ENCODE measurements at regions not wholly inside any gene's neighbourhood (a gene's known extent, or its start where the extent isn't known, plus 50 kb on each side); places are given as distances from the start of the nearest gene placed in this dataset.

DNA sequence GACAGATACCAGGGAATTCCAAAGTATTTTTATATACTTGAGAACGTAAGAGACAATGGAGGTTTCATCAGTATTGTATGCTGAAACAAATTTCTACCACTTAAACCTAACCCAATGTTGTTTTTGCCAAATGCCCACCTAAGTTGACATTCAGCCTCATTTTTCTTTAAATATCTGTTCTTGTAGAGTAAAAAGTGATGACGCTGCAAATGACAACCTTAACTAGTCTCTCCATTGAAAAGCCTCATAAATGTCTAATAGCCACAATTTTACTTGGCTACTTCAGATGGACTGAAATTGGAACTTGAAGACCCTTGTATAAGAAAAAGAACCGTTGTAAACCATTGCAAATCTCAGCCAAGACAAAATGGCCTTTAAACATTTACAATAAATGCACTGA, 176.9 kb downstream of the CRPPA start:
- Histone ChIP-seq H3K9me3 (ENCODE audit: control insufficient read depth in 1 of 2, low read length in 2 of 2) (no peaks in the 10 kb centered on the region), H3K4me1 (ENCODE audit: control insufficient read depth in 1 of 2, insufficient read depth in 2 of 2, low read length in 2 of 2) (no peaks in the 10 kb centered on the region), H3K36me3 (ENCODE audit: control insufficient read depth in 1 of 2, insufficient read depth in 2 of 2, low read length in 2 of 2) (no peaks in the 10 kb centered on the region), H3K27ac (ENCODE audit: low read length) (no peak overlapping the region), H3K4me3 (ENCODE audit: low read depth in 1 of 2, low read length in 2 of 2) (no peak overlapping the region), H3K27me3 (ENCODE audit: low read depth, low read length) (no peaks in the 10 kb centered on the region)

DNA sequence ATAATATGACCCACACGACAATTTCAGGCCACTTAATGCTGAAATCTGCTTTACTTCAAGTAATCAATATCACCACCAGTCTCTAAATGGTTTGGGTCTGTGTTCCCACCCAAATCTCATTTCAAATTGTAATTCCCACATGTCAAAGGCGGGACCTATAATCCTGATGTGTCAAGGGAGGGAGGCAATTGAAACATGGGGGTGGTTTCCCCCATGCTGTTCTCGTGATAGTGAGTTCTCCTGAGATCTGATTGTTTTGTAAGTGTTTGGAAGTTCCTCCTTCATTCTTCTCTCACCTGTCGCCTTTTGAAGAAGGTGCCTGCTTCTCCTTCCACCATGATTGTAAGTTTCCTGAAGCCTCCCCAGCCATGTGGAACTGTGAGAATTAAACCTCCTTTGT, 178.4 kb downstream of the CRPPA start:
- Histone ChIP-seq H3K27ac (ENCODE audit: low read length) (no peak overlapping the region), H3K4me1 (ENCODE audit: control insufficient read depth in 1 of 2, insufficient read depth in 2 of 2, low read length in 2 of 2) (no peaks in the 10 kb centered on the region), H3K27me3 (ENCODE audit: low read depth, low read length) (no peaks in the 10 kb centered on the region), H3K9me3 (ENCODE audit: control insufficient read depth in 1 of 2, low read length in 2 of 2) (no peaks in the 10 kb centered on the region), H3K4me3 (ENCODE audit: low read depth in 1 of 2, low read length in 2 of 2) (no peak overlapping the region), H3K36me3 (ENCODE audit: control insufficient read depth in 1 of 2, insufficient read depth in 2 of 2, low read length in 2 of 2) (no peaks in the 10 kb centered on the region)

DNA sequence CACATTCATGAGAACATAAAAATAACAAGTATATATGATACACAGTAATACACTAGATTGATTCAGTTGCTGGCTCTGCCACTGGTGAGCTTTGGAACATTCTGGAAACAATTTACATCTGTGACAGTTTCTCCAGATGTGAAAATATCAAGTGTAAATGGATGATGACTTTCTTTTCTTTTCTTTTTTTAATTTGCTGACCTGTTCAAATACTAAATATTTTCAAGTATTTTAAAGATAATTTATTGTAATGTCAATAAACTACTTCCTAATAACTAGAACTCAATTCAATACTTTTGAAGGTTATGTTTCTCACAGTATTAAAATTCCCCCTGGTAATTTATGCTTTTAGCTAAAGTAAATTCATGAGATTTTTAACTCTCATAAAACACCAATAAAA, 180.3 kb downstream of the CRPPA start:
- Histone ChIP-seq H3K36me3 (ENCODE audit: control insufficient read depth in 1 of 2, insufficient read depth in 2 of 2, low read length in 2 of 2) (no peaks in the 10 kb centered on the region), H3K27ac (ENCODE audit: low read length) (no peak overlapping the region), H3K4me3 (ENCODE audit: low read depth in 1 of 2, low read length in 2 of 2) (no peak overlapping the region), H3K27me3 (ENCODE audit: low read depth, low read length) (no peaks in the 10 kb centered on the region), H3K9me3 (ENCODE audit: control insufficient read depth in 1 of 2, low read length in 2 of 2) (no peaks in the 10 kb centered on the region), H3K4me1 (ENCODE audit: control insufficient read depth in 1 of 2, insufficient read depth in 2 of 2, low read length in 2 of 2) (no peaks in the 10 kb centered on the region)

DNA sequence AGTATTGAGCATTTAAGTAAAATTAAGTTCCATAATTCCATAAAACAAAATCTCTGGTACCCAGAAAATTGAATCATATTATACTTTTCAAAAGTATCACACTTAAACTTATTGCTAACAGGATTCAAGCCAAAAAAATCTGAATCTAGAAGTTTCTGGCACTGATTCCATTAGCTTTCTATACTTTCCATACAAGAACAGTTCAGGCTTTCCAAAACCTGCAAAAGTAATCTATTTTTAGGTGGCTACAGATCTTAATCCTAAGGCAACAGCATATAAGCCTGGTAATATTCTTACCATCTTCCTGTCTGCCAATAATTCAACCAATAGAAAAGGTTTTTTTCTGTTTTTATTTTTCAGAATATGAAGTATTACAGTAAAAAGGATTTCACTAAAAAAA, 185.0 kb downstream of the CRPPA start:
- H3K9me3 ChIP-seq (ENCODE audit: control insufficient read depth in 1 of 2, low read length in 2 of 2) = peaks cover 0 to under 1% of the 10 kb centered on the region in 2 donors
- H3K4me3 ChIP-seq (ENCODE audit: low read depth in 1 of 2, low read length in 2 of 2) = no peak overlapping the region
- no peak overlapping the region for H3K27ac ChIP-seq (ENCODE audit: low read length)
- no peaks in the 10 kb centered on the region for H3K36me3 ChIP-seq (ENCODE audit: control insufficient read depth in 1 of 2, insufficient read depth in 2 of 2, low read length in 2 of 2)
- H3K4me1 ChIP-seq (ENCODE audit: control insufficient read depth in 1 of 2, insufficient read depth in 2 of 2, low read length in 2 of 2) = no peaks in the 10 kb centered on the region
- H3K27me3 ChIP-seq (ENCODE audit: low read depth, low read length) = no peaks in the 10 kb centered on the region

DNA sequence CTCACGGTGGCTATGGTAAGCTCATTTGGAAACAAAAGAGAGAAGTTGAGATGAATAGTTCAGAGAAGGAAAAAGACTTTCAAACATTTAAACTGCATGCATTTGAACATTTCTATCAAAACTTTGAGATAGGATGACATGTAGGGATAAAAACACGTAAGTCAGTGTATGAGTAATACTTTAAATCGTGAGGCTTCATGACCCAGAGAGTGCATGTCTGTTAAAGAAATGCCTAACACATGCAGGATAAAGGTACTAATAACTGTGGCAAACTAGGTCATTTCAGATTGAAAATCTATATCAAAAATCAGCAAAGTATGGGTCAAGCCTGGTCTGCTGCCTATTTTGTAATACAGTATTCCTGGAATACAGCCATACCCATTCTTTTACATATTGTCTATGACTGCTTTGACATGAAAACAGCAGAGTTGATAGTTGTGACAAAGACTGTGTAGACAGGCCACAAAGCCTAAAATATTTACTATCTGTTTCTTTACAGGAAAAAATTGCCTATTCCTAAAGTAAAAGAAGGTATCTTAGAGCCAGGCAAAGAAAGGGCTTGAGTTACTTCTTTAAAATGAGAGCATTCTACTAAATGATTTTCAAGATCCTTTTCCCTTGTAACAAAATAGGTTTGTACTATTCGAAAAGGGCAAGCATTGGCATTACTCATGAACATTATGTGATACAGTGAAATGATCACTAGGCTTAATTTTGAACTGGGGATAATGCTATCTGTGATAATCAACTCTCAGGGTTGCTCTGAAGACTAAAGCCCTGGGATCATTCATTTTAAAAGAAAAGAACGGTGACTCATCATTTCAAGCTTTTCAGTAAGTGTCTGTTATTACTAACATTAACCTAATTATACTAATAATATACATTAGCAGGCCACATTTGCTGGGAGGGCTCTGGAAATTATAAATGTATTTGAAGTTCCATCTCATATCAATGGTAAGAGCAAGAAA, 185.9 kb downstream of the CRPPA start:
- H3K9me3 ChIP-seq (ENCODE audit: control insufficient read depth in 1 of 2, low read length in 2 of 2) = peaks cover 4 to 5% of the 10 kb centered on the region in 2 donors
- H3K4me1 ChIP-seq (ENCODE audit: control insufficient read depth in 1 of 2, insufficient read depth in 2 of 2, low read length in 2 of 2) = no peaks in the 10 kb centered on the region
- no peak overlapping the region for H3K4me3 ChIP-seq (ENCODE audit: low read depth in 1 of 2, low read length in 2 of 2)
- H3K36me3 ChIP-seq (ENCODE audit: control insufficient read depth in 1 of 2, insufficient read depth in 2 of 2, low read length in 2 of 2) = no peaks in the 10 kb centered on the region
- H3K27ac ChIP-seq (ENCODE audit: low read length) = no peak overlapping the region
- H3K27me3 ChIP-seq (ENCODE audit: low read depth, low read length) = no peaks in the 10 kb centered on the region

DNA sequence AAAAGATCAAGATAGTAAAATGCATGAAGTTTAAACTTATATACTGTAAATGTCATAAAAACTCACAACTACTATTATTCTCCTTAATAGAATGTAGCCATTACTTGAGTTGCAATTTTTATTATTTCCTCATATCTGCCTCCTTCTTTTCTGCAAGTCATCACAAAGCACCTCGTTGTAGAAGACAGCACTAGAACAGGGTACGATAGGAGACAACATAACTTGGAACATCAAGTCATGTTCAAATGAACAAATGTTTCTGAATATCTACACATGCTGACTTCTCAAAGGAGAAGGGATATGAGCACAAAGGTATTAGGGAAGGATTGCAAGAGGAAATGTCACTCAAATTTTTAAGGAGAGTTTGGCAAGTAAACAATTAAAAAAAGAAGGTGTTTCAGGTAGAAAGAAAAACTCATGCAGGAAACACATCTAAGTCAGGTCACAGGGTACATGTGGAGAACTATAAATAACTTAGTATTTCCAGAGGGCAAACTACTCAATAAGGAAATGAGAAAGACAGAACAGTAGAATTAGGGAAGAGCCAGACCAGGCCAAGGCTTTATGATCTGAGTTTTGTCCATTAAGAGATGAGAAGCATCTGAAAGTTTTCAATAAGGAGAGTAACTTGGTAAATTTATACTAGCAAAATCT, 186.7 kb downstream of the CRPPA start:
- no peaks in the 10 kb centered on the region for H3K27me3 ChIP-seq (ENCODE audit: low read depth, low read length)
- H3K36me3 ChIP-seq (ENCODE audit: control insufficient read depth in 1 of 2, insufficient read depth in 2 of 2, low read length in 2 of 2) = no peaks in the 10 kb centered on the region
- no peak overlapping the region for H3K4me3 ChIP-seq (ENCODE audit: low read depth in 1 of 2, low read length in 2 of 2)
- no peak overlapping the region for H3K27ac ChIP-seq (ENCODE audit: low read length)
- no peaks in the 10 kb centered on the region for H3K4me1 ChIP-seq (ENCODE audit: control insufficient read depth in 1 of 2, insufficient read depth in 2 of 2, low read length in 2 of 2)
- peaks cover 4 to 5% of the 10 kb centered on the region in 2 donors for H3K9me3 ChIP-seq (ENCODE audit: control insufficient read depth in 1 of 2, low read length in 2 of 2)

DNA sequence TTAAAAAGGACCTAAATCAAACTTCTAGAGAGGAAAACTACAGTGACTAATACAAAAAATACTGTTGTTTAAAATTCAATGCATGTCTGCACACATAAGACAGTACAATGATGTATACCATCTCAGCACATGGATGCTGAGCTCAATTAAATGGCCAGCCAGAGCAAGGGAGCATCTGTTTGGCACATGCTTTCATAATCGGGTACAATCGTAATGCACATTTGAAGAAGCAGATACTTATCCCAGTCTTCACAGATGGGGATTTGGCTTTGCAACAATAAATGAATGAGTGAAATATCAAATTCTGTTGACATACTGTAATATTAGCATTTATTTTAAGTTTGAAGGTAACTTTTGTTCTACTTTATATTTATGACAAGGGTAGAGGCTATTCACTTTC, 187.8 kb downstream of the CRPPA start:
- Histone ChIP-seq H3K36me3 (ENCODE audit: control insufficient read depth in 1 of 2, insufficient read depth in 2 of 2, low read length in 2 of 2) (no peaks in the 10 kb centered on the region), H3K9me3 (ENCODE audit: control insufficient read depth in 1 of 2, low read length in 2 of 2) (peaks cover 4 to 5% of the 10 kb centered on the region in 2 donors), H3K27ac (ENCODE audit: low read length) (no peak overlapping the region), H3K4me3 (ENCODE audit: low read depth in 1 of 2, low read length in 2 of 2) (no peak overlapping the region), H3K4me1 (ENCODE audit: control insufficient read depth in 1 of 2, insufficient read depth in 2 of 2, low read length in 2 of 2) (no peaks in the 10 kb centered on the region), H3K27me3 (ENCODE audit: low read depth, low read length) (no peaks in the 10 kb centered on the region)

DNA sequence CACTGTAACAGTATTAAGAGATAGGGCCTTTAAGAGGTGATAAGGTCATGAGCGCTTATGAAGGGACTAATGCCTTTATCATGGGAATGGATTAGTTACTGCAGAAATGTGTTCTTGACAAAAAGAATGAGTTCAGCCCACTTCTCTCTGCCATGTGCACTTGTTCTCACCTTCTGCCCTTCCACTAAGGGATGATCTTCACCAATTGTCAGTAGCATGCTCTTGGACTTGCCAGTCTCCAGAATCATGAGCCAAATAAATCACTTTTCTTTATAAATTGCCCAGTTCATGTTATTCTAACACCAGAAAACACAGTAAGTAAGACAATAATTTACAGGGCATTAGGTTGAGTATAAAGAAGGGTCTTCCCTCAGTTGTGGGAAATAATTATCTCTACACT, 189.1 kb downstream of the CRPPA start:
- peaks cover 4 to 5% of the 10 kb centered on the region in 2 donors for H3K9me3 ChIP-seq (ENCODE audit: control insufficient read depth in 1 of 2, low read length in 2 of 2)

DNA sequence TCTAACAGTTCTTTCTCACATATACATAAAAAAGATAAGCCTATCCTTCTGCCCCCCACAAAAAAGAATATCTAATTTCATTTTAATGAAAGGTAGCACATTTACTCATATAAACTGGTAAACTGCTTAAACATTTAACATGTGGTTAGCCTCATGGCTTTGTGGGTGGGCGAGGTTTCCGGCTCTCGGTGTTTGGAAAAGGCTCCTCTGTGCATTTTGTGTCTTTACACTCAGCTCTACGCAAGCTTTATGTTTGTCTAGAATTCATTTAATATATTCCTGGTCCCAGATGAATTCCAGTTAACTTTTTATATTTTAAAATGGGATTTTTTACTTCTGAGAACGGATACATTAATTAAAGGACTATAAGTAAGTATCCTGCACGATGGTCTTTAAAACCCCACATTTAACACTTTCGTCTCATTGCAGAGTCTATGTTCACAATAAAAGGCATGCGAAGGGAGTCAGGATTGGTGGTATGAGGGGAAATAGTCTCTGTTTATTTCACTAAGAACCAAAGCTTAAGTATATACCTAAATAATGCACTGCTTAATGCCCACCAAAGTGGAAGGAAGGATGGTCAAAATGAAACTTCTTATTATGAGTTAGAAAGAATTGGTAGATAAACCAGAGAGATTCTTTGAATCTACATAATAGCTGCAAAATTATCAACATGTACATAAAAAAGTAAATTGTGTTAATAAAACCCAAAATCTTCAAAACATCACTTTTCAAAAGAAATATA, 197.2 kb downstream of the CRPPA start:
- H3K9me3 ChIP-seq (ENCODE audit: control insufficient read depth in 1 of 2, low read length in 2 of 2) = no peaks in the 10 kb centered on the region
- H3K27me3 ChIP-seq (ENCODE audit: low read depth, low read length) = no peaks in the 10 kb centered on the region
- no peaks in the 10 kb centered on the region for H3K36me3 ChIP-seq (ENCODE audit: control insufficient read depth in 1 of 2, insufficient read depth in 2 of 2, low read length in 2 of 2)
- H3K27ac ChIP-seq (ENCODE audit: low read length) = no peak overlapping the region
- H3K4me3 ChIP-seq (ENCODE audit: low read depth in 1 of 2, low read length in 2 of 2) = no peak overlapping the region
- no peaks in the 10 kb centered on the region for H3K4me1 ChIP-seq (ENCODE audit: control insufficient read depth in 1 of 2, insufficient read depth in 2 of 2, low read length in 2 of 2)

More for the DNA sequence above, 189.1 kb downstream of the CRPPA start:
- no peak overlapping the region for H3K27ac ChIP-seq (ENCODE audit: low read length)
- no peaks in the 10 kb centered on the region for H3K4me1 ChIP-seq (ENCODE audit: control insufficient read depth in 1 of 2, insufficient read depth in 2 of 2, low read length in 2 of 2)
- H3K27me3 ChIP-seq (ENCODE audit: low read depth, low read length) = no peaks in the 10 kb centered on the region
- no peaks in the 10 kb centered on the region for H3K36me3 ChIP-seq (ENCODE audit: control insufficient read depth in 1 of 2, insufficient read depth in 2 of 2, low read length in 2 of 2)
- H3K4me3 ChIP-seq (ENCODE audit: low read depth in 1 of 2, low read length in 2 of 2) = no peak overlapping the region

DNA sequence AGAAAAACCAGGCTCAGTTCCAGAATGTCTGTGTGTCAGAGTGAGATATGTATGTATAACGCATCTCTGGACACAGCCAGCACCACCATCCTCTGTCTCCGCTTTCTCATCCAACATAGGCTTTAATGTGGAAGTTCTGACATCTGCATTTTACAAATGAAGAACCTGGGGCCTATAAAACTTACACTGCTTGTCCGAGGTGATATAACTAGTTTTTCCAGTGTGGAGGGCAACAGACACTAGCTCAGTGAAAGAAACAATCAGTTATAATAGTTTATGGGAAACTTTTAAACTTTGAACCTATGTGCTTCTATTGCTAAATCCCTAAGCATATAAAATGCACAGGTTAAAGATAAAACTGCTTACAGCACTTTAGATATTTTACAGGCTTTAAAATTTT, 208.7 kb downstream of the CRPPA start:
- no peaks in the 10 kb centered on the region for H3K9me3 ChIP-seq (ENCODE audit: control insufficient read depth in 1 of 2, low read length in 2 of 2)
- H3K27ac ChIP-seq (ENCODE audit: low read length) = no peak overlapping the region
- no peaks in the 10 kb centered on the region for H3K27me3 ChIP-seq (ENCODE audit: low read depth, low read length)
- H3K4me1 ChIP-seq (ENCODE audit: control insufficient read depth in 1 of 2, insufficient read depth in 2 of 2, low read length in 2 of 2) = no peaks in the 10 kb centered on the region
- peaks cover 0 to 6% of the 10 kb centered on the region in 2 donors for H3K36me3 ChIP-seq (ENCODE audit: control insufficient read depth in 1 of 2, insufficient read depth in 2 of 2, low read length in 2 of 2)
- H3K4me3 ChIP-seq (ENCODE audit: low read depth in 1 of 2, low read length in 2 of 2) = no peak overlapping the region

DNA sequence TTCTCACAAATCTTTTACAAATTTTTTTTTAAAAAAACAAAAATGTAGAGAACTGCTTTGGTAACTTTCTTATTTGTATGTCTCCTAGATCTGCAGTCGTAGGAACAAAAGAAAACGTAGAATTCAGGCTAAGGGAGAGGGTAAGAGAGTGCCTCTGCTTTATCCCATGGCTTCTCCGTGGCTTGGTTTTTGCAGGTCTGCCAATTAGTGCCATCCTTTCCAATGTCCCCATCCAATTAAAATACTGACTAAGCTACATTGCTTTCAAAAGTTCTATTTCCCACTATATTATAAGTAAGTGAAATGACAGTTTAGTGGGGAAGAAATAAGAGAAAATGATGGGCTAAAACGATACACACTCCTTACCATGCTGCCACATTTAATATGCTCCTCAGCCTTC, 209.3 kb downstream of the CRPPA start:
- H3K36me3 ChIP-seq (ENCODE audit: control insufficient read depth in 1 of 2, insufficient read depth in 2 of 2, low read length in 2 of 2) = peaks cover 0 to 6% of the 10 kb centered on the region in 2 donors
- H3K9me3 ChIP-seq (ENCODE audit: control insufficient read depth in 1 of 2, low read length in 2 of 2) = no peaks in the 10 kb centered on the region
- no peaks in the 10 kb centered on the region for H3K27me3 ChIP-seq (ENCODE audit: low read depth, low read length)
- no peak overlapping the region for H3K27ac ChIP-seq (ENCODE audit: low read length)
- no peaks in the 10 kb centered on the region for H3K4me1 ChIP-seq (ENCODE audit: control insufficient read depth in 1 of 2, insufficient read depth in 2 of 2, low read length in 2 of 2)
- H3K4me3 ChIP-seq (ENCODE audit: low read depth in 1 of 2, low read length in 2 of 2) = no peak overlapping the region
